ENCODE measurements at regions not wholly inside any gene's neighbourhood (a gene's known extent, or its start where the extent isn't known, plus 50 kb on each side); places are given as distances from the start of the nearest gene placed in this dataset.

DNA sequence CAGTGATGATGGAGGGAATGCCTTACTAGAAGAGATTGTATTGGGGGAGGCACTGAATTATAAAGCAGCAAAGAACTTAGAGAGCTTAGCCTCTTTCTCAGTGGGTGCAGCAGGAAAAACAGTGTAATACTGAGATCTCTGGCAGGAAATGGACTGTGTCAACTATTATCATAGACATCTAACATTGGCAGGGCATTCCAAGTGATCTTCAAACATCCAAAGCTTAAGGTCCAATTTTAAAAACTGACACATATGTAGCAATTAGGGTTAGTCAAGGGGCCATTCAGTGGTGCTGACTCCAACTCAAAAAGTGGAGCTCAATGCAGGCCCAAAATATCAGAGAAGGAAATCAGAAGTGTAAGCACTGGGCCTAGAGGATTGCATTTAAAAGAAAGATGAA, 106.6 kb upstream of the DDX18 start:
- intact Hi-C loops (cut with micrococcal nuclease; ENCODE audit: unreplicated experiment) = no loop called here
- H3K4me1 Mint-ChIP-seq (ENCODE audit: low read depth, unreplicated experiment) = peaks cover 9% of the 10 kb centered on the region
- DNase-seq = no peak
- H3K9me3 Mint-ChIP-seq (ENCODE audit: low read depth, unreplicated experiment) = peaks cover 6% of the 10 kb centered on the region
- CTCF ChIA-PET = no interaction called here
- TF ChIP-seq, protein P1, sequence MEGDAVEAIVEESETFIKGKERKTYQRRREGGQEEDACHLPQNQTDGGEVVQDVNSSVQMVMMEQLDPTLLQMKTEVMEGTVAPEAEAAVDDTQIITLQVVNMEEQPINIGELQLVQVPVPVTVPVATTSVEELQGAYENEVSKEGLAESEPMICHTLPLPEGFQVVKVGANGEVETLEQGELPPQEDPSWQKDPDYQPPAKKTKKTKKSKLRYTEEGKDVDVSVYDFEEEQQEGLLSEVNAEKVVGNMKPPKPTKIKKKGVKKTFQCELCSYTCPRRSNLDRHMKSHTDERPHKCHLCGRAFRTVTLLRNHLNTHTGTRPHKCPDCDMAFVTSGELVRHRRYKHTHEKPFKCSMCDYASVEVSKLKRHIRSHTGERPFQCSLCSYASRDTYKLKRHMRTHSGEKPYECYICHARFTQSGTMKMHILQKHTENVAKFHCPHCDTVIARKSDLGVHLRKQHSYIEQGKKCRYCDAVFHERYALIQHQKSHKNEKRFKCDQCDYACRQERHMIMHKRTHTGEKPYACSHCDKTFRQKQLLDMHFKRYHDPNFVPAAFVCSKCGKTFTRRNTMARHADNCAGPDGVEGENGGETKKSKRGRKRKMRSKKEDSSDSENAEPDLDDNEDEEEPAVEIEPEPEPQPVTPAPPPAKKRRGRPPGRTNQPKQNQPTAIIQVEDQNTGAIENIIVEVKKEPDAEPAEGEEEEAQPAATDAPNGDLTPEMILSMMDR (IDR thresholded peaks at IDR 0.05; ENCODE audit: unreplicated experiment) = no peak
- H3K36me3 Mint-ChIP-seq (ENCODE audit: insufficient read depth, unreplicated experiment) = no peaks in the 10 kb centered on the region
- no peak overlapping the region for H3K27ac Mint-ChIP-seq (ENCODE audit: unreplicated experiment)
- no peak overlapping the region for H3K4me3 Mint-ChIP-seq (ENCODE audit: low read depth, unreplicated experiment)
- BruUV-seq (replicated peaks) = no TSS peak
- H3K27me3 Mint-ChIP-seq (ENCODE audit: unreplicated experiment) = no peaks in the 10 kb centered on the region

DNA sequence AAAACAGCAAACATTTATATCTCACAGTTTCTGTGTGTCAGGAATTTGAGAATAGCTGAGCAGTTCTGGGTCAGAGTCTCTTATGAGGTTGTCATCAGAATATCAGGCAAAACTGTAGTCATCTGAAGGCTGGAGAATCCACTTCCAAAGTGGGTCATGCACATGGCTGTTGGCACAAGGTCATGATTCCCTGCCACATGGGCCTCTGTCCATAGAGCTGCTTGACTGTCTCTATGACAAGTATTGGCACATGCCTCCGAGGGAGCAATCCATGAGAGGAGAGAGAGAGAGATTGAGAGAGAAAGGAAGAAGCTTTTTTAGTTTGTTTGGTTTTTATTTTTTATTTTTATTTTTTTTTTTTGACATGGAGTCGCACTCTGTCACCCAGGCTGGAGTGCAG, 101.8 kb upstream of the DDX18 start:
- Mint-ChIP-seq H3K4me1 (ENCODE audit: low read depth, unreplicated experiment) (no peaks in the 10 kb centered on the region), H3K36me3 (ENCODE audit: insufficient read depth, unreplicated experiment) (no peaks in the 10 kb centered on the region), H3K27me3 (ENCODE audit: unreplicated experiment) (no peaks in the 10 kb centered on the region), H3K4me3 (ENCODE audit: low read depth, unreplicated experiment) (no peak overlapping the region), H3K9me3 (ENCODE audit: low read depth, unreplicated experiment) (peaks cover 6% of the 10 kb centered on the region), H3K27ac (ENCODE audit: unreplicated experiment) (no peak overlapping the region)
- intact Hi-C loops (cut with micrococcal nuclease; ENCODE audit: unreplicated experiment) = no loop called here
- no TSS peak for BruUV-seq (replicated peaks)
- TF ChIP-seq, protein P1 (IDR thresholded peaks at IDR 0.05; ENCODE audit: unreplicated experiment) = no peak
- CTCF ChIA-PET = no interaction called here
- no peak for DNase-seq

DNA sequence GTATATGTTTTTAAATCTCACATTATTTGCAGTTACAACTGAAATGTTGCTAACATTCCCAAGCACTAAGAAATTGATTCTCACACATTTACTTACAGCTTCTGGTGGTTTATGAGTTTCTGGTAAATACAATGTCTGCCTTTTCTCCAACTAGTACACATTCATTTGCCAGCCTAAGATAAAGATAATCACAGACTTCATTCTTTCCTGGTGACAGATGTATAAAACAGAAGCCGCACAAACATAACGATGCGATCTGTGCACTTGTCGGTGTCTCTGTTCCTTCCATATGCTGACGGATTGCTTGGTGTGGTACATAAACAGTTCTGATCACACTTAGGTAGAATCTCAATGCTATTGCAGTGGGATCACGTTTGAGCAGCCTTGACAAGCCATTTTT, 100.4 kb upstream of the DDX18 start:
- H3K27me3 Mint-ChIP-seq (ENCODE audit: unreplicated experiment) = no peaks in the 10 kb centered on the region
- no peaks in the 10 kb centered on the region for H3K4me1 Mint-ChIP-seq (ENCODE audit: low read depth, unreplicated experiment)
- TF ChIP-seq, protein P1 (IDR thresholded peaks at IDR 0.05; ENCODE audit: unreplicated experiment) = no peak
- BruUV-seq (replicated peaks) = no TSS peak
- peaks cover 6% of the 10 kb centered on the region for H3K9me3 Mint-ChIP-seq (ENCODE audit: low read depth, unreplicated experiment)
- no peak for DNase-seq
- no peaks in the 10 kb centered on the region for H3K36me3 Mint-ChIP-seq (ENCODE audit: insufficient read depth, unreplicated experiment)
- no peak overlapping the region for H3K27ac Mint-ChIP-seq (ENCODE audit: unreplicated experiment)
- no peak overlapping the region for H3K4me3 Mint-ChIP-seq (ENCODE audit: low read depth, unreplicated experiment)
- CTCF ChIA-PET = interaction anchor here (0.6 to 1.1 kb wide), 2 partner anchors 8 to 1599 kb away, joined by 3 read pairs; no protein-coding TSS in a partner anchor
- intact Hi-C loops (cut with micrococcal nuclease; ENCODE audit: unreplicated experiment) = no loop called here

DNA sequence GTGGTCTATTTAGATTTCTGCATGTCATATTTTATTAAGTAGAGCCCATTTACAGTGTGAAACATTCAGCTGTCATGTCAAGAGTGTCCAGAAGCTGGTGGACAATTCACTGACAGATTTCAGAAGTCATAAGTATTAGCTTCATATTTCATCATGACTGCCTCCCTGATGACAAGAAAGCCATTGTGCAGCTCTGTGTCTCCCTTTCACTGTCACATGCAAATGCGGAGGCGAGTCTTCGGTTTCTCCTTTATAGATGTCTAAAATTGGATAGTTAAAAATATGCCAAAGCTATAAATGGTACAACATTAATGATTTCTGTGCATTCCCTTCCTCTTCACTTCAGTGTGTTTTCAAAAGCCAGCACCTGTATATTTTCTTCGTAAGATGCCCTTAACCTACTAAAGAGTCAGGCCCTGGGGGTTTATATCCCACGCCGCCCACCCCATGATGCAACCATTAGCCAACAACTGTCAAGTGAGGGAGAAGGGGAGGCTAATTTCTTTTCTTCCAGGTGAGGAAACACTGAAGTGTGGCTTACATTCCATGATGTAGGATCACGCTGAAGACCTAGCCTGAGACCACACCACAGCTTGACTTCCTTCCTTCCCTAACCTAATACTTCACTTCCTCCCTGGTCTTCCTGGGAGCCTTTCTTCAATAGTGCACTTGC, 99.6 kb upstream of the DDX18 start:
- TF ChIP-seq, protein P1 (IDR thresholded peaks at IDR 0.05; ENCODE audit: unreplicated experiment) = no peak
- peaks cover 6% of the 10 kb centered on the region for H3K9me3 Mint-ChIP-seq (ENCODE audit: low read depth, unreplicated experiment)
- H3K4me3 Mint-ChIP-seq (ENCODE audit: low read depth, unreplicated experiment) = no peak overlapping the region
- no peak for DNase-seq
- intact Hi-C loops (cut with micrococcal nuclease; ENCODE audit: unreplicated experiment) = no loop called here
- H3K27ac Mint-ChIP-seq (ENCODE audit: unreplicated experiment) = no peak overlapping the region
- no TSS peak for BruUV-seq (replicated peaks)
- no peaks in the 10 kb centered on the region for H3K4me1 Mint-ChIP-seq (ENCODE audit: low read depth, unreplicated experiment)
- no peaks in the 10 kb centered on the region for H3K36me3 Mint-ChIP-seq (ENCODE audit: insufficient read depth, unreplicated experiment)
- CTCF ChIA-PET = interaction anchor here (0.6 to 1.1 kb wide), 2 partner anchors 9 to 251 kb away, joined by 3 to 4 read pairs; no protein-coding TSS in a partner anchor
- no peaks in the 10 kb centered on the region for H3K27me3 Mint-ChIP-seq (ENCODE audit: unreplicated experiment)

Data from Calu3 (cell line).